ENCODE measurements at regions not wholly inside any gene's neighbourhood (a gene's known extent, or its start where the extent isn't known, plus 50 kb on each side); places are given as distances from the start of the nearest gene placed in this dataset.

- Mint-ChIP-seq H3K9me3 (ENCODE audit: unreplicated experiment) (peaks cover 18% of the 10 kb centered on the region), H3K36me3 (ENCODE audit: unreplicated experiment) (peaks cover 2% of the 10 kb centered on the region), H3K4me3 (ENCODE audit: unreplicated experiment) (no peak overlapping the region), H3K27ac (ENCODE audit: unreplicated experiment) (no peak overlapping the region), H3K4me1 (ENCODE audit: unreplicated experiment) (no peaks in the 10 kb centered on the region), H3K27me3 (ENCODE audit: unreplicated experiment) (no peaks in the 10 kb centered on the region)
- no peak for TF ChIP-seq CTCF (IDR thresholded peaks at IDR 0.05)
- DNase-seq (ENCODE audit: extremely low spot score, unreplicated experiment) = no peak
Measured at GRCh38 chr4:33395731-33396485, 2675.7 kb downstream of the PCDH7 start.

- no peak for DNase-seq (ENCODE audit: extremely low spot score, unreplicated experiment)
- peaks cover 2% of the 10 kb centered on the region for H3K36me3 Mint-ChIP-seq (ENCODE audit: unreplicated experiment)
- H3K9me3 Mint-ChIP-seq (ENCODE audit: unreplicated experiment) = peaks cover 18% of the 10 kb centered on the region
- no peaks in the 10 kb centered on the region for H3K27me3 Mint-ChIP-seq (ENCODE audit: unreplicated experiment)
- no peaks in the 10 kb centered on the region for H3K4me1 Mint-ChIP-seq (ENCODE audit: unreplicated experiment)
- TF ChIP-seq CTCF (IDR thresholded peaks at IDR 0.05) = no peak
- no peak overlapping the region for H3K4me3 Mint-ChIP-seq (ENCODE audit: unreplicated experiment)
- no peak overlapping the region for H3K27ac Mint-ChIP-seq (ENCODE audit: unreplicated experiment)
Measured at GRCh38 chr4:33400504-33400903, 2680.3 kb downstream of the PCDH7 start.

- no peak for TF ChIP-seq CTCF (IDR thresholded peaks at IDR 0.05)
Measured at GRCh38 chr4:33407496-33407895, 2687.3 kb downstream of the PCDH7 start.

GRCh38 chr4:33411182-33411581 is 2691.0 kb downstream of the PCDH7 start:
- no peak for TF ChIP-seq CTCF (IDR thresholded peaks at IDR 0.05)
- DNase-seq (ENCODE audit: extremely low spot score, unreplicated experiment) = no peak
- H3K27me3 Mint-ChIP-seq (ENCODE audit: unreplicated experiment) = no peaks in the 10 kb centered on the region

More at GRCh38 chr4:33407496-33407895, 2687.3 kb downstream of the PCDH7 start:
- Mint-ChIP-seq H3K27me3 (ENCODE audit: unreplicated experiment) (no peaks in the 10 kb centered on the region), H3K4me3 (ENCODE audit: unreplicated experiment) (no peak overlapping the region), H3K9me3 (ENCODE audit: unreplicated experiment) (no peaks in the 10 kb centered on the region), H3K27ac (ENCODE audit: unreplicated experiment) (no peak overlapping the region), H3K4me1 (ENCODE audit: unreplicated experiment) (peaks cover 5% of the 10 kb centered on the region), H3K36me3 (ENCODE audit: unreplicated experiment) (no peaks in the 10 kb centered on the region)
- no peak for DNase-seq (ENCODE audit: extremely low spot score, unreplicated experiment)

GRCh38 chr4:33421887-33422286 is 2701.7 kb downstream of the PCDH7 start:
- no peak overlapping the region for H3K4me3 Mint-ChIP-seq (ENCODE audit: unreplicated experiment)
- no peak for TF ChIP-seq CTCF (IDR thresholded peaks at IDR 0.05)
- no peaks in the 10 kb centered on the region for H3K36me3 Mint-ChIP-seq (ENCODE audit: unreplicated experiment)
- no peaks in the 10 kb centered on the region for H3K27me3 Mint-ChIP-seq (ENCODE audit: unreplicated experiment)
- peaks cover 6% of the 10 kb centered on the region for H3K4me1 Mint-ChIP-seq (ENCODE audit: unreplicated experiment)
- H3K9me3 Mint-ChIP-seq (ENCODE audit: unreplicated experiment) = peaks cover 3% of the 10 kb centered on the region
- DNase-seq (ENCODE audit: extremely low spot score, unreplicated experiment) = no peak
- no peak overlapping the region for H3K27ac Mint-ChIP-seq (ENCODE audit: unreplicated experiment)

More at GRCh38 chr4:33411182-33411581, 2691.0 kb downstream of the PCDH7 start:
- H3K4me1 Mint-ChIP-seq (ENCODE audit: unreplicated experiment) = peaks cover 5% of the 10 kb centered on the region
- H3K27ac Mint-ChIP-seq (ENCODE audit: unreplicated experiment) = no peak overlapping the region
- H3K9me3 Mint-ChIP-seq (ENCODE audit: unreplicated experiment) = peaks cover 8% of the 10 kb centered on the region
- no peaks in the 10 kb centered on the region for H3K36me3 Mint-ChIP-seq (ENCODE audit: unreplicated experiment)
- no peak overlapping the region for H3K4me3 Mint-ChIP-seq (ENCODE audit: unreplicated experiment)
